Osteocyte (in vitro differentiated cells): ENCODE measurements at regions not wholly inside any gene's neighbourhood (a gene's known extent, or its start where the extent isn't known, plus 50 kb on each side); places are given as distances from the start of the nearest gene placed in this dataset.

ENCODE experiments used
- DNase-seq: peaks from one replicate; pipeline ENCODE4 v3.0.0; 2021; ENCODE audit warnings: mixed read lengths; ENCODE audit not compliant: unreplicated experiment; ENCODE audit errors: extremely low spot score
- H3K27ac Mint-ChIP-seq: one replicate; pipeline ENCODE4 v1.8.0; 2021; ENCODE audit warnings: mild to moderate bottlenecking, mixed read lengths; ENCODE audit not compliant: unreplicated experiment
- H3K27me3 Mint-ChIP-seq: one replicate; pipeline ENCODE4 v1.8.0; 2021; ENCODE audit warnings: mixed read lengths; ENCODE audit not compliant: unreplicated experiment
- H3K36me3 Mint-ChIP-seq: one replicate; pipeline ENCODE4 v1.8.0; 2021; ENCODE audit warnings: mixed read lengths; ENCODE audit not compliant: unreplicated experiment
- H3K4me1 Mint-ChIP-seq: one replicate; pipeline ENCODE4 v1.8.0; 2021; ENCODE audit warnings: mixed read lengths; ENCODE audit not compliant: unreplicated experiment
- H3K4me3 Mint-ChIP-seq: one replicate; pipeline ENCODE4 v1.8.0; 2021; ENCODE audit warnings: mild to moderate bottlenecking, moderate library complexity, mixed read lengths; ENCODE audit not compliant: unreplicated experiment
- H3K9me3 Mint-ChIP-seq: one replicate; pipeline ENCODE4 v1.8.0; 2021; ENCODE audit warnings: mixed read lengths; ENCODE audit not compliant: unreplicated experiment
- TF ChIP-seq, protein P1 (sequence below): fragments of 200-600 bp; sonication (generic); IDR thresholded peaks from 2 replicates; pipeline ENCODE4 v1.5.0; 2021; ENCODE audit warnings: antibody characterized with exemption, mild to moderate bottlenecking, moderate library complexity

DNA sequence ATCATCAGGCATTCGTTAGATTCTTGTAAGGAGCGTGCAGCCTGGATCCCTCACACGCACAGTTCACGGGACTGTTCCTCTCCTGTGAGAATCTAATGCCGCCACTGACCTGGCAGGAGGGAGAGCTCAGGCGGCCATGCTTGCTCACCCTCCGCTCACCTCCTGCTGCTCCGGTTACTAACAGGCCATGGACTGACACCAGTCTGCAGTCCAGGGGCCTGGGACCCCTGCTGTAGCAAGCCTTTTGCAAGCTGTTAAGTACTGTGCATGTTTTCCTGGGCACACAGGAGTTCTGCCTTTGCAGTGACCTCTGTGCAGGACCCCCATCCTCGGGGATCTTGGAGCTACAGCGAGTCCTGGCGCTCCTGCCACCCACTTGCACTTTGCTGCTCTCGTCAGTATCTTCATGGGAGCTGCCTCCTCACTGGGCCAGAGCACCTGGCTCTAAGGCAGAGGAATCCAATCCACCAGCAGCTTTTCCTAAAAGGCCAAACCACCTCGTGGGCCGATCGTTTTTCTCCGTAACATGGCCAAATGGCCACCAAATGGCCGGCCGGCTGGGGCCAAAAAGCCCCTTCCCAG, 230.6 kb downstream of the FOXL1 start:
- TF ChIP-seq, protein P1, sequence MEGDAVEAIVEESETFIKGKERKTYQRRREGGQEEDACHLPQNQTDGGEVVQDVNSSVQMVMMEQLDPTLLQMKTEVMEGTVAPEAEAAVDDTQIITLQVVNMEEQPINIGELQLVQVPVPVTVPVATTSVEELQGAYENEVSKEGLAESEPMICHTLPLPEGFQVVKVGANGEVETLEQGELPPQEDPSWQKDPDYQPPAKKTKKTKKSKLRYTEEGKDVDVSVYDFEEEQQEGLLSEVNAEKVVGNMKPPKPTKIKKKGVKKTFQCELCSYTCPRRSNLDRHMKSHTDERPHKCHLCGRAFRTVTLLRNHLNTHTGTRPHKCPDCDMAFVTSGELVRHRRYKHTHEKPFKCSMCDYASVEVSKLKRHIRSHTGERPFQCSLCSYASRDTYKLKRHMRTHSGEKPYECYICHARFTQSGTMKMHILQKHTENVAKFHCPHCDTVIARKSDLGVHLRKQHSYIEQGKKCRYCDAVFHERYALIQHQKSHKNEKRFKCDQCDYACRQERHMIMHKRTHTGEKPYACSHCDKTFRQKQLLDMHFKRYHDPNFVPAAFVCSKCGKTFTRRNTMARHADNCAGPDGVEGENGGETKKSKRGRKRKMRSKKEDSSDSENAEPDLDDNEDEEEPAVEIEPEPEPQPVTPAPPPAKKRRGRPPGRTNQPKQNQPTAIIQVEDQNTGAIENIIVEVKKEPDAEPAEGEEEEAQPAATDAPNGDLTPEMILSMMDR: no peak
- peaks cover 30% of the 10 kb centered on the region for H3K4me1 Mint-ChIP-seq
- H3K36me3 Mint-ChIP-seq: no peaks in the 10 kb centered on the region
- H3K9me3 Mint-ChIP-seq: no peaks in the 10 kb centered on the region
- no peaks in the 10 kb centered on the region for H3K27me3 Mint-ChIP-seq
- DNase-seq: no peak
- H3K4me3 Mint-ChIP-seq: no peak overlapping the region
- H3K27ac Mint-ChIP-seq: no peak overlapping the region

DNA sequence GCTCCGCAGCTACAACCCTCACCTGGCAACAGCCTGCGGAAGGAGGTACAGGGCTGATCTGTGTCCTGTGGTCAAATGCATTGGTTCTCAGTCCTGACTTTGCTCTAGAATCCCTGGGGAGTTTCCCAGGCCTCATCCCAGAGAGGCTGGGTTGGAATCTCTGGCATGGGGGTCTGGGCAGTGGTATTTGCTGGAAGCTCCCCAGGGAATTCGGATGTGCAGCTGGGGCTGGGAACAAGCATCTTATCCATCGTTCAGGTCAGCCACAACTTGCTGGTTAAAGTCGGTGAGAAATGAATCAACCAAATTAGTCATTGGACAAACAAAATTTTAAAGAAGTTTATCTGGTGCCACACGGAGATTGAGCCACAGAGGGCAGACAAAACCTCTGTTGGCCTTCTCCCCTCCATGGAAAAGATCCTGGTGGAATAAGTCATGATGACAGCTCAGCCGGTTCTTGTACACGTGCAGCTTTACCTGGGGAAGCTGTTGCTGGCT, 231.2 kb downstream of the FOXL1 start:
- TF ChIP-seq, protein P1: peak; percentile 28
- H3K4me3 Mint-ChIP-seq: no peak overlapping the region
- H3K9me3 Mint-ChIP-seq: no peaks in the 10 kb centered on the region
- no peak overlapping the region for H3K27ac Mint-ChIP-seq
- H3K4me1 Mint-ChIP-seq: peaks cover 30% of the 10 kb centered on the region
- no peak for DNase-seq
- no peaks in the 10 kb centered on the region for H3K27me3 Mint-ChIP-seq
- H3K36me3 Mint-ChIP-seq: no peaks in the 10 kb centered on the region

DNA sequence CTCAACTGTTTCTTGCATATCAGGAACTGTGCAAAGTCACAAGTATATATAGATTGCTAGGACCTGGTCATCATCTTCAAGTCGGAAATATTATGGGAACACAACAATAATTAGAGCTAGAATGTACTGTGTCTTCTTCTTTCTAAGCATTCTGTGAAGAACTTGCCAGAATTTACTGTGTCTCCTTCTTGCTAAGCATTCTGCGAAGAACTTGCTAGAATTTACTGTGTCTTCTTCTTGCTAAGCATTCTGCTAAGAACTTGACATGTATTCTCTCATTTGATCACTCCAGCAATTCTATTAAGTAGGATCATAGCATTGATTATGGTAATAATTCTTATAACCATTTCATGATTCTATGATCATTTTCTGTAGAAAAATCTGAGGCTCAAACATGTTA, 231.7 kb downstream of the FOXL1 start:
- H3K9me3 Mint-ChIP-seq: no peaks in the 10 kb centered on the region
- H3K27me3 Mint-ChIP-seq: no peaks in the 10 kb centered on the region
- no peaks in the 10 kb centered on the region for H3K36me3 Mint-ChIP-seq
- H3K27ac Mint-ChIP-seq: no peak overlapping the region
- no peak for DNase-seq
- peaks cover 30% of the 10 kb centered on the region for H3K4me1 Mint-ChIP-seq
- TF ChIP-seq, protein P1: no peak
- H3K4me3 Mint-ChIP-seq: no peak overlapping the region

DNA sequence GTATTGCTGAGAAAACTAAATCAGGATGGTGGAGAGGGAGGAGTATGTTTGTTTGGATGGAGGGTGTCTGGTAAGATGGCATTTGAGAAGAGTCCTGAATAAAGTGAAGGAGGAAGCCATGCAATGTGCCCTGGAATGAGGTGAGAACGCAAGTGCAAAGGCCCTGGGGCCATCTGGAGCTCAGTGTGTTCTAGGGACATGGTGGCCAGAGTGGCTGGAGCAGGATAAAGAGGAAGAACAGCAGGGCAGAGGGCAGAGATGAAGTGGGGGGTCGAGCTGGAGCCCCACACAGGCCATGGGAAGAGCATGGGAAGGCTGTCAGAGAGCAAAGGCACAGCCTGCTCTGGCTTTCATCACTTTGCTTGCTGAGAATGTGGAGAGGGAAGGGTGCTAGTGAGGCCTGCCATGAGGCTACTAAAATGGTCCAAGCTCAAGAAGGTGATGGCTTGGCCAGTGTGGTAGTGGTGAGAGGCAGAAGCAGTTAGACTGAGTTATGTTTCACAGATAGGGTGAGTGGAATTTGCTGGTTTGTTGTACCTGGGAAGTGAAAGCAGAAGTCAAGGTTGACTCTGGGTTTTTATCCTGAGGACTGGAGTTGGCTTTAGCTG, 234.1 kb downstream of the FOXL1 start:
- Mint-ChIP-seq H3K36me3 (no peaks in the 10 kb centered on the region), H3K4me3 (no peak overlapping the region), H3K4me1 (peaks cover 15% of the 10 kb centered on the region), H3K27ac (no peak overlapping the region), H3K9me3 (no peaks in the 10 kb centered on the region), H3K27me3 (no peaks in the 10 kb centered on the region)
- TF ChIP-seq, protein P1: no peak
- DNase-seq: no peak

DNA sequence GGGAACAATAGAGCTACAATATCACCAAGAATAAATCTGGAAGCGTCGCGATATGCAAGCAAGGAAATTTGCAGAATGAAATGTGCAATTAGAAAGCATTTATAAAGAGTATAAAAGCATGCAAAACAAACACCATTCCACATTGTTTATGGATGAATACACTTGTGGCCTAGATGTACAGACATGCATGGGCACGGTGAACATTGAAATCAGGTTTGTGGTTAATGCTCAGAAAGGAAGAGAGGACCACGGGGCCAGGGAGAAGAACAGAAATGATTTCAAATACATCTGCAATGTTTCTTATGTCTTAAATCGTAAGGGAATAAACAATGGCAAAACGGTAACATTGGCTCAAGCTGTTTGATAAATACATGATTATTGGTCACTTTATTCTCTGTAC, 235.9 kb downstream of the FOXL1 start:
- Mint-ChIP-seq H3K9me3 (no peaks in the 10 kb centered on the region), H3K27me3 (no peaks in the 10 kb centered on the region), H3K4me1 (peaks cover 8% of the 10 kb centered on the region), H3K36me3 (no peaks in the 10 kb centered on the region), H3K27ac (no peak overlapping the region), H3K4me3 (no peak overlapping the region)
- TF ChIP-seq, protein P1: no peak
- no peak for DNase-seq
